ENCODE measurements at regions not wholly inside any gene's neighbourhood (a gene's known extent, or its start where the extent isn't known, plus 50 kb on each side); places are given as distances from the start of the nearest gene placed in this dataset.

GRCh38 chr4:12170308-12170707, 741.6 kb upstream of the HS3ST1 start:
- WGBS, 4 donors: 66 to 74% (median 71%) methylated on average over 4 of the region's 4 CpGs
- no peak overlapping the region for H3K27ac ChIP-seq
- H3K36me3 ChIP-seq (replicated peaks in 1 of 2): no peaks in the 10 kb centered on the region
- H3K4me1 ChIP-seq (replicated peaks in 1 of 2): no peaks in the 10 kb centered on the region
- no peaks in the 10 kb centered on the region for H3K27me3 ChIP-seq
- TF ChIP-seq CTCF (IDR thresholded peaks at IDR 0.05) (no peak), POLR2A (IDR thresholded peaks at IDR 0.05) (no peak)
- intact Hi-C loops (cut with DNase I): no loop called here
- DNase-seq: no peak
- no peak overlapping the region for H3K4me3 ChIP-seq
- no peaks in the 10 kb centered on the region for H3K9me3 ChIP-seq (replicated peaks in 1 of 3)

GRCh38 chr4:12165616-12166015, 736.9 kb upstream of the HS3ST1 start:
- TF ChIP-seq CTCF (IDR thresholded peaks at IDR 0.05): no peak
- no peak for TF ChIP-seq POLR2A (IDR thresholded peaks at IDR 0.05)
- no peak overlapping the region for H3K27ac ChIP-seq
- no peak overlapping the region for H3K4me3 ChIP-seq
- no peaks in the 10 kb centered on the region for H3K27me3 ChIP-seq
- H3K36me3 ChIP-seq (replicated peaks in 1 of 2): no peaks in the 10 kb centered on the region
- H3K4me1 ChIP-seq (replicated peaks in 1 of 2): no peaks in the 10 kb centered on the region
- no peak for DNase-seq
- no peaks in the 10 kb centered on the region for H3K9me3 ChIP-seq (replicated peaks in 1 of 3)
- intact Hi-C loops (cut with DNase I): no loop called here

GRCh38 chr4:12146339-12146738, 717.6 kb upstream of the HS3ST1 start:
- no peaks in the 10 kb centered on the region for H3K27me3 ChIP-seq
- DNase-seq: no peak
- H3K27ac ChIP-seq: no peak overlapping the region
- no peak overlapping the region for H3K4me3 ChIP-seq
- no peaks in the 10 kb centered on the region for H3K9me3 ChIP-seq (replicated peaks in 1 of 3)
- H3K4me1 ChIP-seq (replicated peaks in 1 of 2): no peaks in the 10 kb centered on the region
- H3K36me3 ChIP-seq (replicated peaks in 1 of 2): no peaks in the 10 kb centered on the region
- intact Hi-C loops (cut with DNase I): no loop called here
- TF ChIP-seq CTCF (IDR thresholded peaks at IDR 0.05) (no peak), POLR2A (IDR thresholded peaks at IDR 0.05) (no peak)

GRCh38 chr4:12145768-12146167, 717.1 kb upstream of the HS3ST1 start:
- Histone ChIP-seq H3K4me1 (replicated peaks in 1 of 2) (no peaks in the 10 kb centered on the region), H3K27ac (no peak overlapping the region), H3K36me3 (replicated peaks in 1 of 2) (no peaks in the 10 kb centered on the region), H3K4me3 (no peak overlapping the region), H3K9me3 (replicated peaks in 1 of 3) (no peaks in the 10 kb centered on the region), H3K27me3 (no peaks in the 10 kb centered on the region)
- WGBS, 4 donors: 88 to 96% (median 93%) methylated on average over 1 of the region's 1 CpG
- intact Hi-C loops (cut with DNase I): no loop called here
- no peak for TF ChIP-seq POLR2A (IDR thresholded peaks at IDR 0.05)
- TF ChIP-seq CTCF (IDR thresholded peaks at IDR 0.05): no peak
- no peak for DNase-seq
